8988T (cell line): ENCODE measurements at regions not wholly inside any gene's neighbourhood (a gene's known extent, or its start where the extent isn't known, plus 50 kb on each side); places are given as distances from the start of the nearest gene placed in this dataset.

Experiments
- DNase-seq: peaks from one replicate; pipeline ENCODE4 v3.0.0; 2011

GRCh38 chr11:91407842-91408241 lies 816.8 kb upstream of the FAT3 start:
- no peak for DNase-seq

GRCh38 chr11:91406009-91406408 lies 818.6 kb upstream of the FAT3 start:
- DNase-seq = no peak

GRCh38 chr11:91404344-91404743 lies 820.3 kb upstream of the FAT3 start:
- no peak for DNase-seq

GRCh38 chr11:91397134-91397468 lies 827.5 kb upstream of the FAT3 start:
- no peak for DNase-seq

- no peak for DNase-seq
Observed at GRCh38 chr11:91396236-91397133, 828.1 kb upstream of the FAT3 start.

- no peak for DNase-seq
Observed at GRCh38 chr11:91394727-91395414, 829.7 kb upstream of the FAT3 start.

- no peak for DNase-seq
Observed at GRCh38 chr11:91394073-91394726, 830.4 kb upstream of the FAT3 start.

GRCh38 chr11:91382946-91383345 lies 841.7 kb upstream of the FAT3 start:
- DNase-seq = no peak

- no peak for DNase-seq
Observed at GRCh38 chr11:91374794-91375193, 849.8 kb upstream of the FAT3 start.

GRCh38 chr11:91373497-91373896 lies 851.1 kb upstream of the FAT3 start:
- no peak for DNase-seq

- no peak for DNase-seq
Observed at GRCh38 chr11:91366816-91367215, 857.8 kb upstream of the FAT3 start.

- no peak for DNase-seq
Observed at GRCh38 chr11:91365986-91366585, 858.5 kb upstream of the FAT3 start.

GRCh38 chr11:91350931-91351330 lies 873.7 kb upstream of the FAT3 start:
- DNase-seq = no peak

- DNase-seq = no peak
Observed at GRCh38 chr11:91326751-91327150, 897.9 kb upstream of the FAT3 start.

- DNase-seq = no peak
Observed at GRCh38 chr11:91326280-91326679, 898.3 kb upstream of the FAT3 start.

GRCh38 chr11:91314521-91314920 lies 910.1 kb upstream of the FAT3 start:
- DNase-seq = no peak

GRCh38 chr11:91312541-91312940 lies 912.1 kb upstream of the FAT3 start:
- DNase-seq = no peak

GRCh38 chr11:91310085-91310484 lies 914.5 kb upstream of the FAT3 start:
- DNase-seq = no peak

GRCh38 chr11:91308069-91308468 lies 916.5 kb upstream of the FAT3 start:
- DNase-seq = no peak

- DNase-seq = no peak
Observed at GRCh38 chr11:91305402-91305801, 919.2 kb upstream of the FAT3 start.

GRCh38 chr11:91303749-91304148 lies 920.9 kb upstream of the FAT3 start:
- DNase-seq = no peak

GRCh38 chr11:91299980-91300379 lies 924.6 kb upstream of the FAT3 start:
- DNase-seq = no peak

GRCh38 chr11:91296629-91297028 lies 928.0 kb upstream of the FAT3 start:
- DNase-seq = no peak

GRCh38 chr11:91295591-91295990 lies 929.0 kb upstream of the FAT3 start:
- no peak for DNase-seq
